ENCODE measurements at regions not wholly inside any gene's neighbourhood (a gene's known extent, or its start where the extent isn't known, plus 50 kb on each side); places are given as distances from the start of the nearest gene placed in this dataset.

GRCh38 chr3:66692042-66692765 lies 191.4 kb upstream of the LRIG1 start:
- no peak for DNase-seq (ENCODE audit: low spot score)

- no peak for DNase-seq (ENCODE audit: low spot score)
Observed at GRCh38 chr3:66692766-66693150, 191.9 kb upstream of the LRIG1 start.

- DNase-seq (ENCODE audit: low spot score): no peak
Observed at GRCh38 chr3:66693461-66694031, 192.7 kb upstream of the LRIG1 start.

- DNase-seq (ENCODE audit: low spot score): no peak
Observed at GRCh38 chr3:66702126-66702525, 201.3 kb upstream of the LRIG1 start.

- no peak for DNase-seq (ENCODE audit: low spot score)
Observed at GRCh38 chr3:66703501-66703900, 202.7 kb upstream of the LRIG1 start.

GRCh38 chr3:66705076-66705475 lies 204.3 kb upstream of the LRIG1 start:
- no peak for DNase-seq (ENCODE audit: low spot score)

GRCh38 chr3:66706890-66707289 lies 206.1 kb upstream of the LRIG1 start:
- no peak for DNase-seq (ENCODE audit: low spot score)

GRCh38 chr3:66709532-66709931 lies 208.7 kb upstream of the LRIG1 start:
- DNase-seq (ENCODE audit: low spot score): no peak

GRCh38 chr3:66712210-66712609 lies 211.4 kb upstream of the LRIG1 start:
- DNase-seq (ENCODE audit: low spot score): no peak

GRCh38 chr3:66713921-66714320 lies 213.1 kb upstream of the LRIG1 start:
- DNase-seq (ENCODE audit: low spot score): no peak

GRCh38 chr3:66715806-66716205 lies 215.0 kb upstream of the LRIG1 start:
- DNase-seq (ENCODE audit: low spot score): no peak

GRCh38 chr3:66717806-66718205 lies 217.0 kb upstream of the LRIG1 start:
- no peak for DNase-seq (ENCODE audit: low spot score)

- no peak for DNase-seq (ENCODE audit: low spot score)
Observed at GRCh38 chr3:66719796-66720356, 219.1 kb upstream of the LRIG1 start.

GRCh38 chr3:66720508-66720907 lies 219.7 kb upstream of the LRIG1 start:
- DNase-seq (ENCODE audit: low spot score): no peak

GRCh38 chr3:66722675-66723074 lies 221.9 kb upstream of the LRIG1 start:
- peak; percentile 71 for DNase-seq (ENCODE audit: low spot score)

GRCh38 chr3:66723231-66723630 lies 222.4 kb upstream of the LRIG1 start:
- no peak for DNase-seq (ENCODE audit: low spot score)

GRCh38 chr3:66729687-66730393 lies 229.0 kb upstream of the LRIG1 start:
- no peak for DNase-seq (ENCODE audit: low spot score)

- peak; percentile 59 for DNase-seq (ENCODE audit: low spot score)
Observed at GRCh38 chr3:66738625-66739365, 238.0 kb upstream of the LRIG1 start.

GRCh38 chr3:66740260-66740659 lies 239.4 kb upstream of the LRIG1 start:
- no peak for DNase-seq (ENCODE audit: low spot score)

GRCh38 chr3:66744521-66744920 lies 243.7 kb upstream of the LRIG1 start:
- no peak for DNase-seq (ENCODE audit: low spot score)

- DNase-seq (ENCODE audit: low spot score): no peak
Observed at GRCh38 chr3:66744986-66745385, 244.2 kb upstream of the LRIG1 start.

GRCh38 chr3:66747261-66747660 lies 246.4 kb upstream of the LRIG1 start:
- no peak for DNase-seq (ENCODE audit: low spot score)
